HEK293T (cell line): ENCODE measurements at regions not wholly inside any gene's neighbourhood (a gene's known extent, or its start where the extent isn't known, plus 50 kb on each side); places are given as distances from the start of the nearest gene placed in this dataset.

Experiments
- CTCF ChIA-PET: fragments of 350-600 bp; formaldehyde crosslinking; extraction: SDS; loops from one replicate; lab custom pipeline; 2021; ENCODE audit warnings: antibody characterized with exemption, inconsistent platforms; lab: Yijun Ruan, JAX
- POLR2A ChIA-PET: fragments of 350-600 bp; formaldehyde crosslinking; extraction: SDS; loops from one replicate; lab custom pipeline; 2020; ENCODE audit warnings: antibody characterized with exemption, inconsistent platforms; lab: Yijun Ruan, JAX
- DNase-seq: peaks from one replicate; pipeline ENCODE4 v3.0.0; 2012; ENCODE audit warnings: mixed read lengths; ENCODE audit errors: extremely low spot score
- ARNT ChIP-seq: fragments of 450-650 bp; IDR thresholded peaks from 2 replicates; pipeline ENCODE4 v1.6.1; 2017; ENCODE audit warnings: mild to moderate bottlenecking
- BHLHE40 ChIP-seq: fragments of 450-650 bp; IDR thresholded peaks from 2 replicates; pipeline ENCODE4 v1.6.1; 2016; ENCODE audit warnings: mild to moderate bottlenecking, moderate library complexity, borderline replicate concordance
- CTBP1 ChIP-seq: fragments of 450-650 bp; IDR thresholded peaks from 2 replicates; pipeline ENCODE4 v1.6.1; 2016; ENCODE audit warnings: borderline replicate concordance
- ELF4 ChIP-seq: fragments of 450-650 bp; IDR thresholded peaks from 2 replicates; pipeline ENCODE4 v1.6.1; 2017; ENCODE audit warnings: antibody characterized with exemption
- FOXA1 ChIP-seq: fragments of 450-650 bp; IDR thresholded peaks from 2 replicates; pipeline ENCODE4 v1.6.1; 2016; ENCODE audit warnings: mild to moderate bottlenecking
- FOXK2 ChIP-seq: fragments of 450-650 bp; IDR thresholded peaks from 2 replicates; pipeline ENCODE4 v1.6.1; 2016; ENCODE audit warnings: mild to moderate bottlenecking
- FOXM1 ChIP-seq: fragments of 450-650 bp; IDR thresholded peaks from 2 replicates; pipeline ENCODE4 v1.6.1; 2017; ENCODE audit warnings: mild to moderate bottlenecking, borderline replicate concordance
- HDGF ChIP-seq: fragments of 450-650 bp; IDR thresholded peaks from 2 replicates; pipeline ENCODE4 v1.6.1; 2017; ENCODE audit warnings: antibody characterized with exemption, borderline replicate concordance
- L3MBTL2 ChIP-seq: fragments of 450-650 bp; conservative IDR thresholded peaks from 2 replicates; pipeline ENCODE4 v1.6.1; 2016; ENCODE audit warnings: mild to moderate bottlenecking
- LEF1 ChIP-seq: fragments of 450-650 bp; IDR thresholded peaks from 2 replicates; pipeline ENCODE4 v1.6.1; 2017; ENCODE audit warnings: mild to moderate bottlenecking, borderline replicate concordance
- NFRKB ChIP-seq: fragments of 450-650 bp; IDR thresholded peaks from 2 replicates; pipeline ENCODE4 v1.6.1; 2016; ENCODE audit warnings: mild to moderate bottlenecking, moderate library complexity
- SP1 ChIP-seq: fragments of 450-650 bp; IDR thresholded peaks from 2 replicates; pipeline ENCODE4 v1.6.1; 2017
- SUZ12 ChIP-seq: fragments of 450-650 bp; IDR thresholded peaks from 2 replicates; pipeline ENCODE4 v1.6.1; 2016; ENCODE audit warnings: mild to moderate bottlenecking
- TARDBP ChIP-seq: fragments of 450-650 bp; IDR thresholded peaks from 2 replicates; pipeline ENCODE4 v1.6.1; 2016
- ZNF384 ChIP-seq: fragments of 450-650 bp; IDR thresholded peaks from 2 replicates; pipeline ENCODE4 v1.6.1; 2016
- TF ChIP-seq, protein P1 (sequence below): fragments of 450-650 bp; IDR thresholded peaks from 2 replicates; pipeline ENCODE4 v1.6.1; 2016

DNA sequence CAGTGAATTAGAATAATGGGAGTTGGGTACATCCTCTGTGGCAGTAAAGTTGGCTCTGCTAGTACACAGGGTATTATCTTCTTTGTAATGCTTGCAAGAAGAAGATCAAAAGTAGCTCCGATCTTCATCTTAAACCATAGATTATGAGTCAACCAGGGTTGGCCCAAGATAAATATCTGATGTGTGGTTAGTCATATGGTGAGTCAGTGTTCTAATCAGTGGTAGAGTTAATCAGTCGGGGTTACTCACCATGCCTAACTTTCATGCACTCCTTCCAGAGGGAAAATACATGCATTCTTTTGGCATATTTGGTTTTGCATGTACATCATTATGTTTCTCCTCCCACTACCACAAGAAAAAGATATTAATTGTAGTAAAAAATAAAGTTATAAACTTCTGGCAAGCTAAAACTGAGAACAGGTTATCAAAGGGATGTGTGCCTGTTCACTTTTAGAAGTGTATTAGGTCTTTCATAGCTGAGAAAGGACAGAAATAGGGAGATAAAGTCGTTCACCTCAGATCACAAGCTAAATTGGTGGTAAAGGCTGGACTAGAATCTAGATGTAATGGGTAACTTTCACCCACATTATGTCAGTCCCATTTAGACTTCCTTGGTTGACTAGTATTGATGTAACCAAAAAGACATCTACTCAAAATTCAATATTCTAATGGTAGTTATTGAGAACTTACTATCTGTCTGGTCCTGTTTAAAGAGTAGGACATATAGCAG lies 684.4 kb downstream of the IRS1 start:
- ChIA-PET CTCF (no interaction called here), POLR2A (interaction anchor here (0.6 kb wide), 1 partner anchor 15 kb away, joined by 3 read pairs; no protein-coding TSS in a partner anchor)
- no peak for TF ChIP-seq L3MBTL2
- no peak for TF ChIP-seq TARDBP
- no peak for TF ChIP-seq ARNT
- TF ChIP-seq, protein P1, sequence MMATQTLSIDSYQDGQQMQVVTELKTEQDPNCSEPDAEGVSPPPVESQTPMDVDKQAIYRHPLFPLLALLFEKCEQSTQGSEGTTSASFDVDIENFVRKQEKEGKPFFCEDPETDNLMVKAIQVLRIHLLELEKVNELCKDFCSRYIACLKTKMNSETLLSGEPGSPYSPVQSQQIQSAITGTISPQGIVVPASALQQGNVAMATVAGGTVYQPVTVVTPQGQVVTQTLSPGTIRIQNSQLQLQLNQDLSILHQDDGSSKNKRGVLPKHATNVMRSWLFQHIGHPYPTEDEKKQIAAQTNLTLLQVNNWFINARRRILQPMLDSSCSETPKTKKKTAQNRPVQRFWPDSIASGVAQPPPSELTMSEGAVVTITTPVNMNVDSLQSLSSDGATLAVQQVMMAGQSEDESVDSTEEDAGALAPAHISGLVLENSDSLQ, result no peak
- TF ChIP-seq FOXA1, result no peak
- TF ChIP-seq HDGF, result no peak
- TF ChIP-seq SP1, result no peak
- no peak for TF ChIP-seq ZNF384
- no peak for TF ChIP-seq ELF4
- no peak for TF ChIP-seq LEF1
- TF ChIP-seq FOXK2, result no peak
- no peak for TF ChIP-seq SUZ12
- TF ChIP-seq NFRKB, result no peak
- no peak for TF ChIP-seq CTBP1
- no peak for TF ChIP-seq FOXM1
- no peak for DNase-seq

DNA sequence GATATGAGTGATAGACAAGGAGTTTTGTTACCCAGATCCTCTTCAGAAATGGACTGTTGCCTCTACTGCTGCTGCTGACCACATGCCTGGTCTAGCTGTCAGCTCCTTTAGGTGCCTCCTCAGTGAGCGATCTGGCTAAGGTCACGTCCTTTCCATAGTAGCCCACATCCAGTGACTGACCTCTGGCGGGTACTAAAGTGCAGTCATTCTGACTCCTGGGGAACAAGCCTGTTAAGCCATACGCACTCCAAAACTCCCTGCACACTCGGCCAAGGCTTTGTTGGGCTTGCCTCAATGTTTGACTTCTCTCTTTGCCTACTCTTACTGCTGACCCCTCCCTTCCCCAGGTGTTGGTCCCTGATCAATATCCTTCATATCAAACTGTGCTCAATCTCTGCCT lies 685.2 kb downstream of the IRS1 start:
- CTCF ChIA-PET, result no interaction called here
- DNase-seq, result no peak
- no peak for TF ChIP-seq FOXK2
- TF ChIP-seq BHLHE40, result no peak
- no peak for TF ChIP-seq FOXM1
- no peak for TF ChIP-seq FOXA1
- no peak for TF ChIP-seq TARDBP
- no peak for TF ChIP-seq SP1
- TF ChIP-seq ELF4, result no peak
- no peak for TF ChIP-seq CTBP1
- TF ChIP-seq L3MBTL2, result no peak
- POLR2A ChIA-PET, result no interaction called here

DNA sequence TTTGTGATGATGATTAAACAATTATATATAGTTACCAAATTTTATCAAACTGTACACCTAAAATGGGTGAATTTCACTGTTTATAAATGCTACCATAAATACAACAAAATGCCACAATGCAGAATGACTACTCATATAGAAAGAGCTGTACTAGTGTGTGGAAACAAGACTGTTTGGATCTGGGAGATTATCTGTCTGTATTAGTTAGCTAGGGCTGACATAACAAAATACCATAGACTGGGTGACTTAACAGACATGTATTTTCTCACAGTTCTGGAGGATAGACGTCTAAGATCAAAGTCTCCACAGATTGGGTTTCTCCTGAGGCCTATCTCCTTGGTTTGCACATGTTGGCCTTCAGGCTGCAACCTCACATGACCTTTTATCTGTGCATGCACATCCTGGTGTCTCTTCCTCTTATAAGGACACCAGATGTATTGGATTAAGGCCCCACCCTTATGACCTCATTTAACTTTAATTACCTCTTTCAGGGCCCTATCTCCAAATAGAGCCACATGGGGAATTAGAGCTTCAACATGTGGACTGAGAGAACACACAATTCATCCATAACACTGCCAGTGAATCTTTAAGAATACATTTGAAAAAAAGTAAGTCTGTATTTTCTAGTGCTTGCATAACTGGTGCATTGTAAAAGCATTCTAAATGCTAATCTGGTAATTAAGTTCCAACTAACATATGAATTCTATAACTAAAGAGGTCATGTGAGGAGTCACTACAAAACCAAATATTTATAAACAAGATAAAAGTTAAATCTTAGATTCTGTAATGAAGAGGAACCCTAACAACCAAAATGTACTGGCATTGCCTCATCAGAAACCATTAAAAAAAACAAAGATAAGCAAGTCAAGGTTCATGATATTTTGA lies 699.6 kb downstream of the NYAP2 start:
- ChIA-PET POLR2A (no interaction called here), CTCF (no interaction called here)
- TF ChIP-seq LEF1 (no peak), HDGF (no peak), FOXA1 (no peak), CTBP1 (no peak), L3MBTL2 (no peak), BHLHE40 (no peak), FOXM1 (no peak), NFRKB (no peak), SUZ12 (no peak), TARDBP (no peak), ELF4 (no peak), ARNT (no peak), ZNF384 (no peak), SP1 (no peak), FOXK2 (no peak)
- TF ChIP-seq, protein P1, result no peak
- DNase-seq, result no peak

DNA sequence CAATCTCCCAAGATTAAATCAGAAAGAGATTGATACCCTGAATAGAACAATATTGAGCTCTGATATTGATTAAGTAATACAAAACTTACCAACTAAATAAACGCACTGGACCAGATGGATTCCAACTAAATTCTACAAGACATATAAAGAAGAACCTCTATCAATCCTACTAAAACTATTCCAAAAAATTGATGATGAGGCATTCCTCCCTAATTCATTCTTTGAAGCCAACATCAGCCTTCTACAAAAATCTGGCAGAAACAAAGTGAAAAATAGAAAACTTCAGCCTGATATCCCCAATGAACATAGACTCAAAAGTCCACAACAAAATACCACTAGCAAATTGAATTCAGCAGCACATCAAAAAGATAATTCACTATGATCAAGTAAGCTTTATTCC lies 695.5 kb downstream of the NYAP2 start:
- ChIA-PET POLR2A (no interaction called here), CTCF (no interaction called here)
- DNase-seq, result no peak
- TF ChIP-seq FOXK2 (no peak), CTBP1 (no peak), BHLHE40 (no peak), HDGF (no peak), FOXA1 (no peak), SP1 (no peak), FOXM1 (no peak), ELF4 (no peak), SUZ12 (no peak), TARDBP (no peak), NFRKB (no peak), L3MBTL2 (no peak), ZNF384 (no peak), LEF1 (no peak), ARNT (no peak)
- TF ChIP-seq, protein P1, result no peak

DNA sequence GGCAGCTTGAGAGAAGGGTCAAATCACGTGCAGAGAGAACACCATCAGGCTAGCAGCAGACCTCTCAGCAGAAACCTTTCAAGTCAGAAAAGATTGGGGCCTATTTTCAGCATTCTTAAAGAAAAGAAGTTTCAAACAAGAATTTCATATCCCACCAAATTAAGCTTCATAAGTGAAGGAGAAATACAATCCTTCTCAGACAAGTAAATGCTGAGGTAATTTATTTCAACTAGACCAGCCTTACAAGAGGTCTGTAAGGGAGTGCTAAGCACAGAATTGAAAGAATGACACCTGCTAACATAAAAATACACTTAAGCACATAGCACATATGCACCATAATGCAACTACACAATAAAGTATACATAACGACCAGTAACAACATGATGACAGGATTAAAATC lies 693.9 kb downstream of the NYAP2 start:
- ChIA-PET POLR2A (no interaction called here), CTCF (no interaction called here)
- TF ChIP-seq, protein P1, result no peak
- TF ChIP-seq FOXA1 (no peak), NFRKB (no peak), HDGF (no peak), SUZ12 (no peak), TARDBP (no peak), SP1 (no peak), CTBP1 (no peak), ARNT (no peak), ELF4 (no peak), FOXM1 (no peak), LEF1 (no peak), L3MBTL2 (no peak), FOXK2 (no peak), BHLHE40 (no peak), ZNF384 (no peak)
- no peak for DNase-seq
